HG02884 (cell line): ENCODE measurements at regions not wholly inside any gene's neighbourhood (a gene's known extent, or its start where the extent isn't known, plus 50 kb on each side); places are given as distances from the start of the nearest gene placed in this dataset.
"Not testable (repeated sequence)": the region's sequence is repeated elsewhere in the genome, so short reads cannot be mapped to it uniquely, and the experiment has no call there.

Source experiments
- ATAC-seq: cut with Tn5 transposase; IDR thresholded peaks from one replicate; pipeline ENCODE4 v1.9.1; 2021; ENCODE audit warnings: mild to moderate bottlenecking, moderate library complexity; ENCODE audit not compliant: unreplicated experiment

DNA sequence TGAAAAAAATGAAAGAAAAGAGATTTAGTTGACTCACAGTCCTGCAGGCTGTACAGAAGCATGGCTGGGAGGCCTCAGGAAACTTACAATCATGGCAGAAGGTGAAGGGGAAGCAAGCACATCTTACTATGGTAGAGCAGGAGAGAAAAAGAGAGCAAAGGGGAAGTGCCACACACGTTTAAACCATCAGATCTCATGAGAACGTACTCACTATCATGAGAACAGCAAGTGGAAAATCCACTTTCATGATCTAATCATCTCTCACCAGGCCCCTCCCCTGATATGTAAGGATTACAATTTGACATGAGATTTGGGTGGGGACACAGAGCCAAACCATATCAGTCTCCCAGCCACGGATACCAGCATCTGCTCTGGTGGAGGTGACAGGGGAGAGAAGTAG, 50.8 kb upstream of the CPOX start:
- no peak for ATAC-seq

DNA sequence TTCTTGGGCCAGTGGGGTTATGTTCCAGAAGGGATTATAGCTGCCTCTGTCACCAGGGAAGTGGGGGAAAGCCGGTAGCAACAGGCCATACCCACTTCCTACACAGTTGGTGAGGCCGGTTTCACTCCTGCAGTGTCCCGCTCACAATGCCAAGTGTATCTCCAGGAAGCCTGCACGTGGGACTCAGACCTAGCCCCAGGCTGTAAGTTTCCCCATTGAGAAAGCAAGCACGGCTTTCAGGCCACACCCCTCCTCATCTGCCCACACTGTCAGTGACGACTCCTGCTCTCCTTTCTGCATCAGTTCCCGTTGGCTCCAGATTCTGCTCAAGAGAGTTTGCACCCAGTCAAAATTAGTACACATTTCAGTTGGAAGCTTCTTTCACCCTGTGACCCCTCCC, 51.6 kb upstream of the CPOX start:
- ATAC-seq: peak; percentile 60

DNA sequence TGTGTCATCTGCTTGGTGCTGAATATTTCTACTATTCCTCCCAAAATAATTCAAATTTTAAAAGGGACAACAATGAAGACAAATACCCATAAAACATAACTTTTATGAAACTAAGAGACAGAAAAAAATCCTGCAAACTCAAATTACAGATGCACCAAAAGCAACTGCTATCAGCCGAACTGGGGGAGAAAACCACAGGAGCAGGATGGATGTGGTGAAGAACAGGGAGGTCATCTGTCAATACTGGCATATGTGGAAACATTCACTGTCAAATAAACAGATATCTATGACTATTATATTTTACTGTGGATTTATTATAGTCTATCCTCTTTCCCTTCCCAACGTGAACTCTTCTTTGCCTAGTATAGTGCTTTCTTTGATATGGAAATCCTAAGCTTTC, 53.3 kb upstream of the CPOX start:
- ATAC-seq: no peak

DNA sequence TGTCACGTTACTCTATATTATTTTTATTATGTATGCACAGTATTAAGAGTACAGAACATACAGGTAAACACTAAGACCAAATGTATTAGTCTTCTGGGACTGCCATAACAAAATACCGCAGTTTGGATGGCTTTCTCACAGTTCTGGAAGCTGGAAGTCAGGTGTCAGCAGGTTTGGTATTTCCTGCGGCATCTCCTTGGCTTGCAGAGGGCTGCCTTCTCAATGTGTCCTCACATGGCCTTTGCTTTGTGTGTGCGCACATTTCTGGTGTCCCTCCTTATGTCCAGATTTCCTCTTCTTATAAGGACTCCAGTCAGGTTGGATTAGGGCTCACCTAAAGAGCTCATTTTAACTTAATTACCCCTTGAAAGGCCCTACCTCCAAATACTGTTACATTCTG, 53.8 kb upstream of the CPOX start:
- no peak for ATAC-seq

DNA sequence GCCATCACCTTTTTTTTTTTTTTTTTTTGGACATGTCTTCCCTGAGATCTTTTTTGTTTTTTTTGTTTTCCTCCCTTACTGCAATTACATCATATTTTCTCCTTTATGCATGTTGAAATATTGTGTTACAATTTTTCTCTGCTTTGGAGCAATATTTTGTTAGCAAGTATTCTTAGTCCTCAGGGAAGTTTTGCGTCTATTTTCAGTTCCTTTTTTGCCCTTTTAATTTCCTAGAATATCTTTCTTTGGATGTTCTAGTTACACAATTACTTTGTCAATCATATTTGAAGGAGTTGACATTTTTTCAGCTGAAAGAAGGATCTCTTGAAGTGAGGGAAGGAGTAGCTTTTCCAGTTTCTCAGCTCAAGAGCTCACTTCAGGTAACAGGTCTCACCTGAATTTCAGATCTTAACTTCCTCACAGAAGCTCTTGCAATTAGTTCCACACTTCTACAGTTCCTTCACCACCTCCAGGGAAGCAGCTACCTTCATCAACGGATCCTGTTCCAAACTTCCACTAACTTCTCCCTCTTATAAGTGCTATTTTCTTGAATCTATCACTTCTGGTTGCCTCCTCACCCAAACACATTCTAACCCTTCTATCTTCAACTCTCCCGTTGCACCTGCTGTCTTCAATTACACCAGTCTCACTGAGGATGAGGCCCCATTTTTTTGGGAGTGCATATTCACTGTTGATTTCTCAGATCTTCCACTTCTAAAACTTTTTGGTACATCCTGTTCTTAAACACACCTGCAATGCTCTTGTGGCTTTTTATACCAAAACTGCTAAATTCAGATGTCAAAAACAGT, 57.8 kb upstream of the CPOX start:
- no peak for ATAC-seq

DNA sequence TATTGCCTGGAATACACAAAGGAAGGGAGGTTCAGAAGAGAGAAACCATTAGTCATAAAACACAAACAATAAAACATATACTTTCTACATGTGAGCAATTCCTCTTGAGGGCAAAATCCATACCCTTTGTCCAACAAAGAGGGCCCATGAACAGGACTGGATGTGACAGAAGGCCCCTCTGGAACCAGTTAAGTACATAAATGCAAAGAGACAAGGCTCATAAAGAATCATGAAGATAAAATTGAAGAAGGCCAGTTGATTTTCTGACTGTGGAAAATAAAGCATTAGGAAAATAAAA, 58.3 kb upstream of the CPOX start:
- ATAC-seq: no peak

DNA sequence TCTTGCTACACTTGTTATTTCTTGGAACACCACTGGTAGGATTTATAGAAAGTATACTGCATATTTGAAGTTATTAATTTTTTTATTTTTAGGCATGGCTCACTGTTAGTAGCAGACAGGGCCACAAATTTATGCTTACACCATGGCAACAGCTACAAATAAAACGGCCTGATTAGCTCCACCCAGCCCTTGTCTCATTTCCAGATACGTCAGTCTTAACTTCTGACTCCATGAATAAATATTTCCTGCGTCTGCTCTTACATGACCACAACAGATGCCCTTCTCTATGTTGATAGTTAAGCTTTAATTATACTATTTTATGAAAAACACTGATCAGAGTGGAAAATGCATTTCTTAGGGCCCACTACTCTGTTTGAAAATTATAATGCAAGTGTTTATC, 62.3 kb upstream of the CPOX start:
- ATAC-seq: no peak

DNA sequence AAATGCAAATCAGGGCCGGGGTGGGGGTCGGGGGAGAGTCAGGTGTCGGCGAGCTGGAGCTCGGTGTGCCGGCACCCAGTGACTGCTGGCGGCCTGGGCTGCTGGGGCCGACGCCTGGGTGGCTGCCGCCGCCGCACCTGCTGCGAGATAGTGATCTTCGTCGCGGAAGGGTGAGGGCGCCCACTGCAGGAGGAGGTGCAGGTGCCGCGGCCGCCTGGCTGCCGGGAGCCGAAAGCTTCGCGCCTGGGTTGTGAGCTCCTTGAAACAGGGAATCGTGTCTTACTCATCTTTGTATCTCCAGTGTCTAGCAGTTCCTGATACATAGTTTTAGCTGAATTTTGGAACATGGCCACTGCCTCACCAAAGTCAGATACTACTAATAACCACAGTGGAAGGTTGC, 64.0 kb upstream of the CPOX start:
- peak; percentile 93 for ATAC-seq

DNA sequence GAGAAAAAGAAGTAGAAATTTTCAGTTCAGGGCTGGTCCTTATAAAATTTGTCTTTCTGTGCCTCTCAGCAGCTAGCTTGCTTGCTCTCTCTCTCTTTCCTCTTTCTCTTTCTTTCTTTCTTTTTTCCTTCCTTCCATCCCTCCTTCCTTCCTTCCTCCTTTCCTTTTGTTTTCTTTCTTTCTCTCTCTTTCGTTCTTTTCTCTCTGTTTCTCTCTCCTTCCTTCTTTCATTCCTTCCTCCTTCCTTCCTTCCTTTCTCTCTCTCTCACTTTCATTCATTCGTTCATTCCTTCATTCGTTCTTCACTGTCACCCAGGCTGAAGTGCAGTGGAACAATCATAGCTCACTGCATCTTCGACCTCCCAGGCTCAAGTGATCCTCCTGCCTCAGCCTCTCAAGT, 69.3 kb upstream of the CPOX start:
- ATAC-seq: no peak

DNA sequence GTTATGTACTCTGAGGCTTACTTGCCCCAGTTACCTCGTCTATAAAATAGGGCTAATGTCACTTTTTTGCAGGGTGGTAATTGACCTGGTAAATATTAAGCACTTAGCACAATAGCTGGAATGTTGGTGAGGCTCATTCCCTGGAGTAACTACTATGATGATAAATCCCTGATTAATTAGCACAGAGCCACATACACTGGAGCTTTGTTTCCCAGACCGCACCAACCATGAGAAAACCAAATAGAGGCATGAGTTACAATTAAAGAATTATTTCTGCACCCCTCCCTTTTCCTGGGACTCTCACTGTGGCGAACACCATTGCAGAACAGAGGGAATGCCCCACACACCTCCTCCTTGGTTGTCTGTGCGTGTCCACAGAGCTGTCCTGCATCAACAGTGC, 76.6 kb upstream of the CPOX start:
- no peak for ATAC-seq

DNA sequence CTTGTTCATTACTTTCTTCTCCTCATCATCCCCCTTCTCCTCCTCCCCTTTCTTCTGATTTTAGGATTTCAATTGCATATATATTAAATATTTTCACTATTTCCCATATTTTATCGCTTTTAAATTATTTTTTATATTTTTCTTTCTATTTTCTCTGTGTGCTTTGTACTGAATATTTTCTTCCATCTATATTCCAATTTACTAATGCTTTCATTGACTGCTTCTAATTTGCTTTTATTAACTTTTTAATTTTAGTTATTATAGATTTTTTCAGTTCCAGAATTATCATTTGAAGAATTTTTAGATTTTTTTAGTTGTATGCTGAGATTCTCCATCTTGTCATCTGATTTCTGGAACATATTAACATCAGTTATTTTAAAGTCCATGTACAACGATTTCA, 83.2 kb upstream of the ST3GAL6 start:
- ATAC-seq: no peak

DNA sequence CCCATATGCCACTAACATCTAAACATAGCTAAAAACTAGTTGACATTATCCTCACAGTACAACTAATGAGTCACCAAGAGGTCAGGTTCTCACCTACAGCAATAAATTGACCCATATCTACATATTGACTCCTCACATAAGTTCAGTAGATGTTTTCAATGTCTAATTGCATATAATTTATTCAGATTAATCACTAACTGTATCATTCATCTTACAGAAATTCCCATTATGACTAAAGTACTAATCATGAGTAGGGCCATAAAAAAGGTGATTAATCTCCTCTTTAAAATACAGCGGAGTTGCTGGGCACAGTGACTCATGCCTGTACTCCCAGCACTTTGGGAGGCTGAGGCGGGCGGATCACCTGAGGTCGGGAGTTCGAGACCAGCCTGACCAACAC, 82.4 kb upstream of the ST3GAL6 start:
- ATAC-seq: no peak

DNA sequence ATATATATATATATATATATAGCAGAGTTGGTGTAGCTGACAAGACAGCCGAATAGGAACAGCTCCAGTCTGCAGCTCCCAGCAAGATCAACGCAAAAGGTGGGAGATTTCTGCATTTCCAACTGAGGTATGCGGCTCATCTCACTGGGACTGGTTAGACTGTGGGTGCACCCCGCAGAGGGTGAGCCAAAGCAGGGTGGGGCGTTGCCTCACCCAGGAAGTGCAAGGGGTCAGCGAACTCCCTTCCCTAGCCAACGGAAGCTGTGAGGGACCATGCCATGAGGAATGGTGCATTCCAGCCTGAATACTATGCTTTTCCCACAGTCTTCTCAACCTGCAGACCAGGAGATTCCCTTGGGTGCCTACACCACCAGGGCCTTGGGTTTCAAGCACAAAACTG, 81.7 kb upstream of the ST3GAL6 start:
- ATAC-seq: no peak

DNA sequence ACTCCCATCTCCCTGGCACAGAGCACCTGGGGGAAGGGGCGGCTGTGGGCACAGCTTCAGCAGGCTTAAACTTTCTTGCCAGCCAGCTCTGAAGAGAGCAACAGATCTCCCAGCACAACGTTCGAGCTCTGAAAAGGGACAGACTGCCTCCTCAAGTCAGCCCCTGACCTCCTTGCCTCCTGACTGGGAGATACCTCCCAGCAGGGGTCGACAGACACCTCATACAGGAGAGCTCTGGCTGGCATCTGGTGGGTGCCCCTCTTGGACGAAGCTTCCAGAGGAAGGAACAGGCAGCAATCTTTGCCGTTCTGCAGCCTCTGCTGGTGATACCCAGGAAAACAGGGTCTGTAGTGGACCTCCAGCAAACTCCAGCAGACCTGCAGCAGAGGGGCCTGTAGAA, 80.7 kb upstream of the ST3GAL6 start:
- not testable (repeated sequence) for ATAC-seq

DNA sequence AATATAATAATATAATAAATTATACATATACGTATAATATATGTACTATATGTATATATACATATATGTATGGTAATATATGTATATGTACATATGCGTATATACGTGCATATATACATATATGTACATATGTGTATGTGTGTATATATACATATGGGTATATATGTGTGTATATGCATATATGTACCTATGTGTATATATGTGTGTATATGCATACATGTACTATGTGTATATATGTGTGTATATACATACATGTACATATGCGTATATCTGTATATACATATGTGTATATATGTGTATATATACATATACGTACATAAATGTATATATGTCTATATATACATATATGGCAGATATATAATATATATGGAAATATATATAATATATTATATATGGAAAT, 74.8 kb upstream of the ST3GAL6 start:
- ATAC-seq: no peak

DNA sequence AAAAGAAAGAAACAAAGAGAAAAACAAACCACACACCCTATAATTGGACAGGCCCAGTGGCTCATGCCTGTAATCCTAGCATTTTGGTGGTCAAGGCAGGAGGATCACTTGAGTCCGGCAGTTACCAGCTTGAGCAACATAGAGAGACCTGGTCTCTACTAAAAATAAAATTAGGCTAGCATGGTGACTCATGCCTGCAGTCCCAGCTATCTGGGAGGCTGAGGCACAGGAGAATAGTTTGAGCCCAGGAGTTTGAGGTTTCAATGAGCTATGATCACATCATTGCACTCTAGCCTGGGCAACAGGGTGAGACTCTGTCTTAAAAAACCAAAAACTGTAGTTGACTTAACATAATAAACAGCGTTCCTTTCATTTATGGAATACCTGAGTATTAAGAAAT, 72.3 kb upstream of the ST3GAL6 start:
- no peak for ATAC-seq

DNA sequence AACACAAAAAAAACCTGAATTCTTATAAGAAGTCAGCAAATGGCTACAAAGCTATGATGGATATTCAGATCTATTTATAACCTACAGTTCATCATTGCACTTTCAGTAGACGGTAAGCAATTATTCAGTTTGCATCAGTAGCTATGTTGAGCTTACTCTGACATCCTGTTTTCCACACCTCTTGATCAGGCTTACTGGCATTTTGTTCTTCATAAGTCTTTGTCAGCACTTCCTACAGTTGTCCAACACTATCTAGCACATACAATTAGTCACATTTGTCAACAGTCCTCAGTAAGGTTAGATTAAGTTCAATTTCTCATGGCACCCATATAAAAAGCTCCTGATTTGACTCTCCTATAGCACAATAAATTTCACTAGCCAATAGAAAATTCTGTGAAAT, 71.2 kb upstream of the ST3GAL6 start:
- no peak for ATAC-seq

DNA sequence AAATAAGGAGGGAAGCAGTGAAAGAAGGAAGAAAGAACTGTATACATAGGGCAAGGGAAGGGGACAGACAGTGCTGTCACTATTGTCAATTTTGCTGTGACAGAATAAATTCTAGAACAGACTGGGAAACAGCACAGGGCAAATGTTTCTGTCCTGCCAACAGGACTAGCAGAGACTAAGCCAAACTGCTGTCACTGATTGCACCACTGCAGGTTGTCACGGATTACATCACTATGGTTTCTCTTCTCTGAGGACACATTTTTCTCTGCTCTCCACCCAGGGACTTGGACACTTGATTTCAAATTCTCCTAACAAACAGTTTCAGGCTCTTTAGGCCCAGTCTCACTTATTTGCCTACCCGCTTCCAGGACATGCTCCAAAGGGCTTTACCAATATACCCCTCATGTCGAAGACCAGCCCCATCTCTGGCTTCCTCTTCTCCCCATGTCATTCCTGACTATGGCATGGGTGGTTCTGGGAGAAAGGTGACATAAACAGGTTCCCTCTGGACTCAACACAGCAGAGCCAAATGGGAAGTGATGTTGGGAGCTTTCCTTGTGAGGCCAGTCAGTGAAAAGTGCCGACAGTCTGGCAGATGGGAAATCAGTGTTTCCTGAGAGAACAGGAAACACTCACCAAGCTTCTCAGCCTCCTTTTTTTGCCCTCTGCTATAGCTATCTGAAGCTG, 70.2 kb upstream of the ST3GAL6 start:
- ATAC-seq: no peak

DNA sequence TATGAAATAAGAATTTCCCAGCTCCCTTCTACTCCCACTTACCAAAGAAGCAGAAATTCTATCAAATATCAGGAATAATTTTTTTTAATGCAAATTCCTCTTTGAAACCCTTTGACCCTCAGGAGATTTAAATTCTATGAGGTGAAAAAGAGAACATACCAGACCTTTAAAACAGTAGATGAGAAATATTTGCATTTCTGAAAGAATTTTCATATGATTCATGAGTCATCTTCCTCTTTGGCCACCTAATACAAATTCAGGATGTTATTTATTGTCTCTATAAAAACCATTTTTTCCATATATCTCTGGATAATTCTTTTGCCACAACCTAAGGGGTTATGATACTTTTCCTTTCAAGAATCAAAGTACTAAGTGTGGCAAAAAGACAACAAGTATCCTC, 67.3 kb upstream of the ST3GAL6 start:
- ATAC-seq: no peak

DNA sequence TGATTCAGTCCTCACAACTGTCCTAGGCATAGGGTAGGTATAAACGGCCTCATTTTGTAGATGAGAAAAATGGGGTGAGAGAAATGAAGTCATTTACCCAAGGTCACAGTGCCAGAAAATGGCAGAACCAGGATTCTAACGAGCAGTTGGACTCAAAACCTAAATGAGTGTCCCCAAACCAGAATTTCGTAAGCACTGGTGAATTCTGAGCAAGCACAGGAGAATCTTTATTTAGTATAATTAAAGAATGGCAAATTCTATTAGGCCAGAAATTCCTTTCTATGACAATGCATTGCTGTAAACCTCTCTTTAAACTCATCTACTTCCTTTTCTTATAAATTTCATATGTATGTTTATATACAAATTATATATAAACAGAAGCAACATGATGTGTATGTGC, 66.8 kb upstream of the ST3GAL6 start:
- ATAC-seq: not testable (repeated sequence)

DNA sequence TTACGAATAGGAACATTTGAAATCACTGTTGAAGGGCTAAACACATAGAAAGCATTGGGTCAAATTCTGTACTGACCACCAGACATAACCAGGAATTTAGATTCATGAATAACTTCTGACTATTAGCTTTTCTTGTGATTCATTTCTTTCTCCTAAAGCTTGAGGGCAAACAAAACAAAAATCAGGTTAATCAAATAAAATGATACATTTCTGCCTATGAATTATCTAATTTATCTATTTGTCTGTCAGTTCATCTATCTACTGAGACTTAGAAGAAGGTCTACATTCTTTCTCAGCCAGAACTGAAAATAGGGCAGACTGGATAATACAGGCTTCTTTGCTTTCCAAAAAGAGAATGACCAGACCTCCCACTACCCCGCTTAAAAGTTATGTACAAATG, 65.9 kb upstream of the ST3GAL6 start:
- no peak for ATAC-seq

DNA sequence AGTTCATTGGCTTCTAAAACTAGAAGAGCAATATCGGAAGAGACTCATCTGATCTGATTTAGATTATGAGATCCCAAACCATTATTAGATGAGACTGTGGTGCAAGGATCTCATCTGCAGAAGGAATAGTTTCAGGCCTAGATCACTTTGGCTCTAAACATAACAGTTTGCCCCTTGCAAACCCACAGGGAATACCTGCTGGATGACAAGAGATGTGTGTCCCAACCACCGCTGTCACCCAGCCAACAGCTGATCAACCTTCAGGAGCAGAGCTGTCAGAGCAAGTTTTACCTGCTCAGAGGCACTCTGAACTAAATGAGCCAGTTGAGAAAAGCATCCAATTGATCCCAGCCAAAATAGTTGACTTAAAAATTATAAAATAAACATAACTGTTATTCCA, 64.0 kb upstream of the ST3GAL6 start:
- no peak for ATAC-seq

DNA sequence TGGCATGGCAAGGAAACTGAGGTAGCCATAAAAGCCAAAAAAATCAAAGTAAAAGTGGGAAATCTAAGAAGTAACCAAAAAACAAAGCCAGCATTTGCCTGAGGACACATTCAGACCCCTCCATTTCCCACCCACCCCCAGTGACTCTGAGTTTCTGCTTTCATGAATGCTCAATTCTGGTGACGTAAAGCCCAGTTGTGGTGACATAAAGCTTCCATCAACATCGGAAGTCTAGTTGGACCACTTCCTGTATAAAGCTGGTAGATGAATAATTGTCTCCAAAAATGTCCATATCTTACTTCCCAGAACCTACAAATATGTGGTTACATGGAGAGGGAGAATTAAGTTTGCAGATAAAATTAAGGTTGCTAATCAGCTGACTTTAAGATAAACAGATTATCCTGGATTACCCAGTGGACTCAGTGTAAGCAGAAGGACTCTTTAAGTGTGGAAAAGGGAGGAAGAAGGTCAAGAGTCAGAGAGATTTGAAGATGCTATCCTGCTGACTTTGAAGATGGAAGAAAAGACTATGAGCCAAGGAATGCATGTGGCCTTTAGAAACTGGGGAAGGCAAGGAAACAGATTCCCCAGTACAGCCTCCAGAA, 62.0 kb upstream of the ST3GAL6 start:
- ATAC-seq: no peak
